GM23338 (cell line): ENCODE measurements at regions not wholly inside any gene's neighbourhood (a gene's known extent, or its start where the extent isn't known, plus 50 kb on each side); places are given as distances from the start of the nearest gene placed in this dataset.

Experiments
- CTCF ChIP-seq, 2 experiments: fragments of 200-600 bp in 1 of 2; sonication (generic) in 1 of 2; conservative IDR thresholded peaks; 2 replicates each; pipeline versions ENCODE4 v1.5.1 to v1.6.1; 2016 to 2017; ENCODE audit warnings: antibody characterized with exemption in 2 of 2, low read depth in 2 of 2, mild to moderate bottlenecking in 2 of 2, moderate library complexity in 1 of 2
- ETS1 ChIP-seq: IDR thresholded peaks from 2 replicates; pipeline ENCODE4 v1.6.1; 2016; ENCODE audit warnings: antibody characterized with exemption
- EZH2 ChIP-seq: fragments of 200-600 bp; sonication (generic); IDR thresholded peaks from one replicate; pipeline ENCODE4 v1.8.0; 2017; ENCODE audit warnings: antibody characterized with exemption, mild to moderate bottlenecking, low read depth; ENCODE audit not compliant: unreplicated experiment
- EZH2phosphoT487 ChIP-seq: fragments of 200-600 bp; sonication (generic); IDR thresholded peaks from one replicate; pipeline ENCODE4 v1.8.1; 2018; ENCODE audit warnings: antibody characterized with exemption; ENCODE audit not compliant: unreplicated experiment
- JUNB ChIP-seq: IDR thresholded peaks from one replicate; pipeline ENCODE4 v1.6.1; 2016; ENCODE audit warnings: antibody characterized with exemption; ENCODE audit not compliant: unreplicated experiment
- NANOG ChIP-seq: IDR thresholded peaks from 2 replicates; pipeline ENCODE4 v1.6.1; 2016; ENCODE audit warnings: antibody characterized with exemption, borderline replicate concordance
- POLR2AphosphoS5 ChIP-seq: IDR thresholded peaks from 2 replicates; pipeline ENCODE4 v1.6.1; 2016; ENCODE audit warnings: antibody characterized with exemption, low read depth
- REST ChIP-seq: IDR thresholded peaks from one replicate; pipeline ENCODE4 v1.6.1; 2018; ENCODE audit warnings: antibody characterized with exemption; ENCODE audit not compliant: unreplicated experiment
- ZNF462 ChIP-seq: fragments of 250-450 bp; sonication (Bioruptor Pico); IDR thresholded peaks from 2 replicates; pipeline ENCODE4 v1.5.0; 2020; ENCODE audit warnings: mild to moderate bottlenecking, moderate library complexity

GRCh38 chr5:121019734-121020133 is 555.6 kb downstream of the PRR16 start:
- TF ChIP-seq POLR2AphosphoS5 (no peak), CTCF (conservative IDR thresholded peaks at IDR 0.05; ENCODE audit: low read depth in 2 of 2) (no peak), ZNF462 (CRISPR knock-in tag) (no peak), REST (no peak), EZH2 (no peak), NANOG (no peak), JUNB (no peak), EZH2phosphoT487 (no peak), ETS1 (no peak)
